Fibroblast of mammary gland (primary cell): ENCODE measurements at regions not wholly inside any gene's neighbourhood (a gene's known extent, or its start where the extent isn't known, plus 50 kb on each side); places are given as distances from the start of the nearest gene placed in this dataset.

Source experiments
- DNase-seq: peaks from one replicate; pipeline ENCODE4 v3.0.0-alpha.2; 2010; ENCODE audit warnings: low read depth
- H3K4me3 ChIP-seq: 2 replicates; pipeline ENCODE4 v1.5.1; 2011; ENCODE audit warnings: low read depth, mild to moderate bottlenecking, low read length, moderate library complexity; ENCODE audit not compliant: control insufficient read depth
- CTCF ChIP-seq: conservative IDR thresholded peaks from 2 replicates; pipeline ENCODE4 v1.5.1; 2011; ENCODE audit warnings: low read depth, low read length, inconsistent platforms; ENCODE audit not compliant: control insufficient read depth, insufficient read depth

GRCh38 chr12:107311682-107312081, 218.3 kb upstream of the CRY1 start:
- no peak for DNase-seq
- no peak for TF ChIP-seq CTCF
- H3K4me3 ChIP-seq = no peak overlapping the region

- peak; percentile 65 for DNase-seq
- H3K4me3 ChIP-seq = peak overlapping the region; percentile 25
- TF ChIP-seq CTCF = no peak
Observed at GRCh38 chr12:107317751-107318555, 224.6 kb upstream of the CRY1 start.

GRCh38 chr12:107318556-107318805, 225.1 kb upstream of the CRY1 start:
- H3K4me3 ChIP-seq = peak overlapping the region; percentile 25
- DNase-seq = no peak
- no peak for TF ChIP-seq CTCF

GRCh38 chr12:107318806-107319532, 225.6 kb upstream of the CRY1 start:
- TF ChIP-seq CTCF = no peak
- H3K4me3 ChIP-seq = peak overlapping the region; percentile 25
- peak; percentile 41 for DNase-seq

GRCh38 chr12:107319533-107320032, 226.2 kb upstream of the CRY1 start:
- no peak for TF ChIP-seq CTCF
- H3K4me3 ChIP-seq = peak overlapping the region; percentile 15
- DNase-seq = no peak

GRCh38 chr12:107320033-107320928, 226.9 kb upstream of the CRY1 start:
- DNase-seq = no peak
- no peak for TF ChIP-seq CTCF
- peak overlapping the region; percentile 15 for H3K4me3 ChIP-seq
